ENCODE measurements at regions not wholly inside any gene's neighbourhood (a gene's known extent, or its start where the extent isn't known, plus 50 kb on each side); places are given as distances from the start of the nearest gene placed in this dataset.

- ChIA-PET POLR2A (no interaction called here), CTCF (no interaction called here)
- no peak overlapping the region for H3K4me3 ChIP-seq (ENCODE audit: low read depth, low read length)
- no peak overlapping the region for H3K27ac ChIP-seq (ENCODE audit: low read depth, low read length)
- H3K27me3 ChIP-seq (ENCODE audit: control insufficient read depth, insufficient read depth, low read length) = no peaks in the 10 kb centered on the region
- no peak for DNase-seq (ENCODE audit: low read depth, low spot score)
- TF ChIP-seq CTCF (IDR thresholded peaks at IDR 0.05; ENCODE audit: low read depth, low read length) = no peak
- H3K9me3 ChIP-seq (ENCODE audit: control insufficient read depth, insufficient read depth, low read length) = peaks cover 6% of the 10 kb centered on the region
Measured at GRCh38 chr4:66073961-66074360, 403.7 kb upstream of the EPHA5 start.

- ChIA-PET CTCF (no interaction called here), POLR2A (no interaction called here)
- no peak overlapping the region for H3K27ac ChIP-seq (ENCODE audit: low read depth, low read length)
- no peaks in the 10 kb centered on the region for H3K27me3 ChIP-seq (ENCODE audit: control insufficient read depth, insufficient read depth, low read length)
- TF ChIP-seq CTCF (IDR thresholded peaks at IDR 0.05; ENCODE audit: low read depth, low read length) = no peak
- no peak overlapping the region for H3K4me3 ChIP-seq (ENCODE audit: low read depth, low read length)
- DNase-seq (ENCODE audit: low read depth, low spot score) = no peak
- H3K9me3 ChIP-seq (ENCODE audit: control insufficient read depth, insufficient read depth, low read length) = peaks cover 6% of the 10 kb centered on the region
Measured at GRCh38 chr4:66071911-66072310, 401.6 kb upstream of the EPHA5 start.

GRCh38 chr4:66062921-66063320, 392.6 kb upstream of the EPHA5 start:
- TF ChIP-seq CTCF (IDR thresholded peaks at IDR 0.05; ENCODE audit: low read depth, low read length) = no peak
- Histone ChIP-seq H3K27me3 (ENCODE audit: control insufficient read depth, insufficient read depth, low read length) (no peaks in the 10 kb centered on the region), H3K27ac (ENCODE audit: low read depth, low read length) (no peak overlapping the region), H3K4me3 (ENCODE audit: low read depth, low read length) (no peak overlapping the region), H3K9me3 (ENCODE audit: control insufficient read depth, insufficient read depth, low read length) (peaks cover 3% of the 10 kb centered on the region; the same call in 1 of the 2 replicates)
- no peak for DNase-seq (ENCODE audit: low read depth, low spot score)
- POLR2A ChIA-PET = no interaction called here
- CTCF ChIA-PET = no interaction called here

GRCh38 chr4:66062044-66062443, 391.8 kb upstream of the EPHA5 start:
- CTCF ChIA-PET = no interaction called here
- Histone ChIP-seq H3K4me3 (ENCODE audit: low read depth, low read length) (no peak overlapping the region), H3K9me3 (ENCODE audit: control insufficient read depth, insufficient read depth, low read length) (peaks cover 5% of the 10 kb centered on the region; the same call in 1 of the 2 replicates), H3K27me3 (ENCODE audit: control insufficient read depth, insufficient read depth, low read length) (no peaks in the 10 kb centered on the region), H3K27ac (ENCODE audit: low read depth, low read length) (no peak overlapping the region)
- no peak for DNase-seq (ENCODE audit: low read depth, low spot score)
- POLR2A ChIA-PET = no interaction called here
- TF ChIP-seq CTCF (IDR thresholded peaks at IDR 0.05; ENCODE audit: low read depth, low read length) = no peak

GRCh38 chr4:66059556-66059955, 389.3 kb upstream of the EPHA5 start:
- TF ChIP-seq CTCF (IDR thresholded peaks at IDR 0.05; ENCODE audit: low read depth, low read length) = no peak
- ChIA-PET CTCF (no interaction called here), POLR2A (no interaction called here)
- Histone ChIP-seq H3K9me3 (ENCODE audit: control insufficient read depth, insufficient read depth, low read length) (peaks cover 7% of the 10 kb centered on the region), H3K4me3 (ENCODE audit: low read depth, low read length) (no peak overlapping the region), H3K27ac (ENCODE audit: low read depth, low read length) (no peak overlapping the region), H3K27me3 (ENCODE audit: control insufficient read depth, insufficient read depth, low read length) (no peaks in the 10 kb centered on the region)
- DNase-seq (ENCODE audit: low read depth, low spot score) = no peak

All from AG04450 (cell line).